Stimulated activated CD4-positive, alpha-beta T cell treated with anti-CD3 and anti-CD28 coated beads, Interleukin-12 subunit alpha, Interleukin-12 subunit beta, amount 100 ng/mL, for 48 hours (primary cell): ENCODE measurements at regions not wholly inside any gene's neighbourhood (a gene's known extent, or its start where the extent isn't known, plus 50 kb on each side); places are given as distances from the start of the nearest gene placed in this dataset.
"Not testable (repeated sequence)": the region's sequence is repeated elsewhere in the genome, so short reads cannot be mapped to it uniquely, and the experiment has no call there.

ENCODE experiments used
- DNase-seq, 3 donors: peaks; one replicate each; pipeline ENCODE4 v3.0.0-alpha.2; 2020; ENCODE audit warnings: low read depth in 2 of 3, low spot score in 1 of 3

DNA sequence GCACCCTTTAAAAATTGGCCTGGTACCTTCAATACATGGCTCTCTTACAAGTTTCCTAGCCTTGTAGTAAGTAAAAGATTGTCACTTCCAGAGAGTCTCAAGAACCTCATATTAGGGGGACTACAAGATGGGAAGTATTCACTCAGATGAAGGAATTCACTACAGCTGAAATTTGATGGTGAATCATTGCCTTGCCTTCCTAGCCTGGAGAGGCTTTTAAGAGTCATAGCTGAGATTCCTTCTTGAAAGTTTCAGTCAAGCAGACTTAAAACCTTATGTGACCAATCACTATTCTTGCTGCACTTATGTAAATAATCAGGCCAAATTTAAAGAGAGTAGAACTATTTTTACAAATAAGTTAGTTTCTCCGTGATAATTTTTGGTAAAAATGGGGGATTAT, 451.6 kb downstream of the TRHDE start:
- no peak for DNase-seq

DNA sequence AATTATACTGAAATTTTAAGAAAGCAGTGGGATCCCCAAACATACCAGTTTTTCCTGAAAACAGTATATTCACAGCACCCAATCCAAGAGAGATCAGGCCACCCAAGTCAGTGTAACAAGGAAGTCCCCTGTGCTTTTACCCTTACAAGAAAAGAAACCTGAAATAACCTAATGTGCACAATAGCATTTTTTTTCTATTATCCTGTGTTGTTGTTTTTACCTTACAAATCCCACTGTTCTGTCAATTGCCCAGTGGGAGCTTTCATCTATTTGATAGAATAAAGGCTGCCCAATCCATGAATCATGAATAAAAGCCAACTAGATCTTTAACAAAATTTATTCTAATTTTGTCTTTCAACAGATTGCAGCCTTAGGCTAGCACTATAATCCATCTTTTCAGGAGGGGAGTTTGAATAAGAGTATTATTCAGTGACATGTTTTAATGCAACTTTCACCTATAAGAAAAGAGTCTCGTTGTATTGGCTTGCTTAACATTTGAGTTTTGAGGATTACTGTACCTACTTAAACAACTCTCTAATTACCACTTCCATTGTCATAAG, 457.4 kb downstream of the TRHDE start:
- no peak for DNase-seq

DNA sequence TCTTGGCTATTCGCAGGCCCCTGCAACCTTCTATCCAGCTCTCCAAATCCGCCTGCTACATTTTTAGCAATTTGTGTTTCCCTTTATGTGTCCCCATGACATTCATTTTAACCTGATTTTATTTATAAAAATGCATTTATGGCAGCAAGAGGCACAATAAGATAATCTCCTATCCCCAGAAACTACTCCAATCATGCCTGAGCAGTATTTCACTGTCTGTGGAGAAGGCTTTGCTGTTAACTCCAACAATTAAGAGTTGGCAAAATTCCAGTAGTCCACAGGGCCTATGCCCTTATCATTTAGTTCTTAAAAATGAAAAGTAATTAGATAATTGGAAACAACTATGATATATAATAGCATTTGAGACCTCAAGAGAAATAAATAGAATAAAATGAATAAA, 462.4 kb downstream of the TRHDE start:
- no peak for DNase-seq

DNA sequence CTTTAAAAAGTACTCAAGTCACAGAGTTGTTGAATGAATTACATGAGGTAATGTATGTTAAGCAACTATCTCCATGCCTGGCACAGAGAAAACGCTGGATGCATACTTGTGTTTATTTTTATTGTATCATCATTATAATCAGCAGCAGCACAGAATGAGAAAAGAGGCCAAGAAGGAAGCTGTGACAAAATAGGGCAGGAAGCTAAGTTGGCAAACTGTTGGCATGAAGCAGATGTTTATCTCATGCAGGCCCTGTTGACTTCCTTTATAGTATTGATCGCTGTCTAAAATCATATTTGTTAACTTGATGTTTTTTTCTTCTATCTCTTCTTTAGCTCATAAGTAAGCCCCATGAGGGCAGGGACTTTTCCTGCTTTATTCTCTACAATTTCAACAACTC, 466.6 kb downstream of the TRHDE start:
- DNase-seq: no peak

DNA sequence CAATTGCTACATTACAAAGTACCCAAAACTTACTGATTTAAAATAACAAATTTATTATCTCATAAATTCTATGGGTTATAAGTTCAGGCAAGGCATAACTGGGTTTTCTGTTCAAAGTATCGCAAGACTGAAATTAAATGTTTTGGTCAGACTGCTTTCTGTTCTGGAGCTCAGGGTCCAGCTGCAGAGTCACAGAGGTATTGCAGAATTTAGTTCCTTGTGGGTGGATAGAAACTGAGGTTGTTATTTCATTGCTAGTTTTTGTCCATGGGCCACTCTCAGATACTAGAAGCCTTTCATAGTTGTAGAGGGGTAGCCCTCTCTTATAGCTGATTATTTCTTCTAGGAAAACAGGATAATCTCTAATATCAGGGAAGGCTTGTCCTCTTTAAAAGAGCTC, 467.9 kb downstream of the TRHDE start:
- no peak for DNase-seq

DNA sequence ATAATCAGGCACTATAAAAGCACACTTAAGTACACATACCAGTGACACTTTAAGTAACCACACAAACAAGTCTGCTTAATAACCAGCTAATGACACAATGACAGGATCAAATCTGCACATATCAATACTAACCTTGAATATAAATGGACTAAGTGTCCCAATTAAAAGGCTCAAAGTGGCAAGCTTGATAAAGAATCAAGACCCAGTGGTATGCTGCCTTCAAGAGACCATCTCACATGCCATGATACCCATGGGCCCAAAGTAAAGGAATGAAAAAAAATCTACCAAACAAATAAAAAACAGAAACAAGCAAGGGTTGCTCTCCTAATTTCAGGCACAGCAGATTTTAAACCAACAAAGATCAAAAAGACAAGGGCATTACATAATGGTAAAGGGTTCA, 470.4 kb downstream of the TRHDE start:
- no peak for DNase-seq

DNA sequence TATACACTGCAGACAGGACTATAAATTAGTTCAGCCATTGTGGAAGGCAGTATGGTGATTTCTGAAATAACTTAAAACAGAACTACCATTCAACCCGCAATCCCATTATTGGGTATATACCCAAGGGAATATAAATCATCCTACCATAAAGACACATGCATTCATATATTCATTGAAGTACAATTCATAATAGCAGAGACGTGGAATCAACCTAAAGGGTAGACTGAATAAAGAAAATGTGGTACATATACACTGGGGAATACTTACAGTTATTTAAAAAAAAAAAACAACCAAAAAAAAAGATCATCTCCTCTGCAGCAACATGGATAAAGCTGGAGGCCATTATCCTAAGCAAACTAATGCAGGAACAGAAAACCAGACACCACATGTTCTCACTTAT, 473.9 kb downstream of the TRHDE start:
- DNase-seq: no peak

DNA sequence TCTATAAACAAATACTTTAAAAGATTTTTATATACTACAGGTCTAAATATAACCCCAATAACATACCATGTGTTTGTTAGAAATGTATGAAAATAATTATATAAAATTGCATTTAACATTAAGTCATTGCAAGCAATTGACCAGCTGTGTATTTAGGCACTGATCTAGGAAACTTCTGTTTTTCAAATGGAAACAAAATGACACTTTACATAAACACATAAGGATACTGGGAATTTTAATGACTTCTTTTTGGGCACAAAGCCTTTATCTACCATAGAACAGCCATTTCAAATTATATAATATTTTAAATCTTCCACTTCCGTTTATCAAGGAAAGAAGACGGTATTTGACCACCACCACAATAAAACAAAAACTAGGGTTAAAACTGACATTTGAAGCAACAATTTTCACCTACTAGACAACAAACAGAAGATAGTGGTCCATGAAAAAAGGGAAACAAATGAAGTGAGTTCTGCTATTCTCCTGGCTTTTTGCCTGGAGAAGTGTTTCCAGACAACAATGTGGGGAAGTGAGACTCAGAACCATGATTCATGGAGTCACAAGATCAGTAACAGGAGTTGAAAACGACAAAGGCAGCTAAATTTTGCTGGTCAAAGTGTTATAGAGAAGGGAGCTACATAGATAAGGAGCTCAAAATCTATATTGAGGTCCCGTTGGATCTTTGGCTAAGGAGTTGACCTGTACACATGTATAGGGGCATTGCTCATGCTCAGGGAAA, 475.1 kb downstream of the TRHDE start:
- DNase-seq: no peak

DNA sequence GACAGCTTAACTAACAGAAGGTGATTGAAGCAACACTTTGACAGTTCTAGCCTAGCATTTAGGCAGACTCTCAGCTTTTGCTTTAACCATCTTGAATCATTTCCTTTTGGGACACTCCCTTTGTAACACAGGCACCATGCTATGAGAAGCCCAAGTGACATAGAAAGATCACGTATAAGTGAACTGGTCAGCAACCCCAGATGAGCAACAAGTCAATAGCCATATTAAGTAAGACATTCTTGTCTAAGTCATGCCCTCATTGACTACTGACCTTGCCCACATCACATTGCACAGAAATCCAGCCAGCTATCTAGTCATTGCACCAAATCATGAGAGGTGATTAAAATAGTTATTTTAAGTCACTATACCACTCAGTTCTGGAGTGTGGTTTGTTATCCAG, 476.8 kb downstream of the TRHDE start:
- DNase-seq: no peak

DNA sequence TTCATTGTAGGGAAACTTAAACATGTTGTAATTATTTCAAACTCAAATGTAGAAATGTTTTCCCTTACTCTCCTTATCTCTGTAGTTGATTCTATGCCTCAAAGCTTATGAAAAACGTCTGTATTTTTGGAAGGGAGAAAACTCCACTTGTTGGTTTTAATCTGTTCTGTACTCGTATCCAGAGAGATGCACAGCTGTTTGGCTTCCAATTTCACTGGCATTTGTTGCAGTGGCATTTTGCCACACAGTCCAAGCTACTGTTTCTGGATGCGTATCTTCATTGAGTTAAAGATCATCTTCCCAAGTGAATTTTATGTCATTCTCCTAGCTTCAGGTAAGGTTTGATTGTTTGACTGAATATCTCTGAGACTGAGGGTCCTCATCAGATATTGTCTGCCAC, 481.4 kb downstream of the TRHDE start:
- DNase-seq: no peak

DNA sequence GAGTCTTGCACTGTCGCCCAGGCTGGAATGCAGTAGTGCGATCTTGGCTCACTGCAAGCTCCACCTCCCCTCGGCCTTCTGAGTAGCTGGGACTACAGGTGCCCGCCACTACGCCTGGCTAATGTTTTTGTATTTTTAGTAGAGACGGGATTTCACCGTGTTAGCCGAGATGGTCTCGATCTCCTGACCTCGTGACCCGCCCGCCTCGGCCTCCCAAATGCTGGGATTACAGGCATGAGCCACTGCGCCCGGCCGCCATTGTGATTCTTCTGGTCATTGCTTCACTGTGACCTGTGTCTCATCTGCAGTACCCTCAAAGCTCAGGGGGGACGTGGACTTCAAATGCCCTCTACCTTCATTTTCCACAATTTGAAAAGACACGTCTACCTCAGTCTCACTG, 481.9 kb downstream of the TRHDE start:
- DNase-seq: not testable (repeated sequence)

DNA sequence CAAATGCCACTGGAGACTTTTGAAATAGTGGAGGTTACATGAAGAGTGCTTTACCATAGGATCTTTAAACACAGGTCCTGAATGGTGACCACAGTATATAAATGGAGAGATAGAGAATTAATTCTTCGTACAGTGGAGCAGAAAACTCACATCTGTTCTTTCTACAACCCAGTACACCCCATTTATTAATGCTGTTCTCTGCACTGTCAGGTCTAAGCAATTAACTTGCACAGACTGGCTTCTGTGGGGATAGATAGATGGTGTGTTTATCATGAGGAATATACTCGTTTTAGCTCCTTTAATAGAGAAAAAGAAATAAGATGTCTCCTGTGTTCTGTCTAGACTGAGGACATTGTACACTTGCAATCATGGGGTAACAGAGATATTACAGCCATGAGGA, 494.3 kb downstream of the TRHDE start:
- DNase-seq: no peak

DNA sequence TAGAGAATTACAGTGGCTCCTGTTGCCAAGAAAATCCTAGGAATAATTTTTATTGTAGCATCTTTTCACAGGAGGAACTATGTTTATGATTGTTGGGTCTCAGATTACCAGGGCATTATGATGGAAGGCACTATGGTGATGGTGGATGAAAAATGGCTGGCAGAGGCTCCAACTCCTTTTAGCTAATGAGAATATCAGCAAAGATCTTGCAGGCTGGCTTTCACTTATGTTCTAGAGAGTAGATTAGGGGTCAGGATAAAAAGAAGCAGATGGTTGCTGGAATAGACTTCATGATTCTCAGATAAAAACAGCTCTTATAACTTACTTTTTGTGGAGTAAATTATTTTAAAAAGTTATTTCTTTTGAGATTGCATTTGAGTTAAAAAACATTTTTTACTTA, 501.9 kb downstream of the TRHDE start:
- DNase-seq: no peak

DNA sequence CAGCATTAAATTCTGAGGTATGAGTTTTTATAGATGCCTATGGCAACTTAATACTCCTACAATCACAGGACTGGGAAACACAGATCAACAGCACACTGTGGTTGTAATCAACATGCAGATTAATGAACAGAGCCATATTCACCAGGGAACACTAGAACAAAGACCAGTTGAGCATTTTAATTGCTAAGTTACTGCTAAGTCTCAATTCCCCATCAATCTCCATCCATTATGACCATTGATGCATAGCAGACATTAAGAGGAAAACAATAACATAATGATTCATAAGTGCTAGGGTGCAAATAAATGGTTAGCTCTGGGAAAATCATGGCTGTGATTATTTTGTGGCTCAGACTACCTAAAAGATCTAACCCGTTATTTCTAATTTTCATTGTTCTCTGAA, 505.6 kb downstream of the TRHDE start:
- DNase-seq: no peak

DNA sequence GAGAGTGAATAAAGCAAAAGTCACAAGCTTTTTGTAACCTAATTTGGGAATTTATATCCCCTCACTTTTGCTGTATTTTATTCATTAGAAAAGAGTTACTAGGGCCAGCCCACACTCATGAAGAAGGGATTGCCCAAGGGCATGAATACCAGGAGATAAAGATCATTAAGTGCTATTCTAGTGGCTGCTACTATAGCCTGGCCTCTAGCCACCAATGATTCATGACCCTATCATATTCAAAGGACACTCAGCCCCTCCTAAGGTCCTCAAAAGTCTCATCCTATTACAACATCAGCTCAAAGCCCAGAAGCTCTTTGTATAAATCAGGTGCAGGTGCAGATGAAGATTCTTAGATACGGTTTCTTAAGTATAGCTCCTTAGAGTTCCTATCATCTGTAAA, 518.1 kb downstream of the TRHDE start:
- DNase-seq: no peak

DNA sequence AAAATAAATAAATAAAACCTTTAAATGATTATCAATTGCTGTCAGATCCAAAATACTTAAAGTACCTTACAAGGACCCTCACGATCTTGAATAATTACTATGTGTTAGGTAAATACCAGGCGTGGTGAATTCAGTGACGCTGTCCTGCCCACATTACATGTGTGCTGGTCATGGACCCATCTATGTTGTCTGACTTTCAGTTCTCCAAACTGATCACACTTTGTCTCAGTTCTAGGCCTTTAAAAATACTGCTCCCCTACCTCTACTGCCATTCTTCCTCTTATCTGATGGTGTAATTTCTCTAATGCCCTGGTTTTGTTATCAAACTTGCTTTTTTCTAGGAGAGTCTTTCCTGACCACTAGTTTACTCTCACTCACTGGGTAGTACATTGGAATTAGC, 520.7 kb downstream of the TRHDE start:
- no peak for DNase-seq

DNA sequence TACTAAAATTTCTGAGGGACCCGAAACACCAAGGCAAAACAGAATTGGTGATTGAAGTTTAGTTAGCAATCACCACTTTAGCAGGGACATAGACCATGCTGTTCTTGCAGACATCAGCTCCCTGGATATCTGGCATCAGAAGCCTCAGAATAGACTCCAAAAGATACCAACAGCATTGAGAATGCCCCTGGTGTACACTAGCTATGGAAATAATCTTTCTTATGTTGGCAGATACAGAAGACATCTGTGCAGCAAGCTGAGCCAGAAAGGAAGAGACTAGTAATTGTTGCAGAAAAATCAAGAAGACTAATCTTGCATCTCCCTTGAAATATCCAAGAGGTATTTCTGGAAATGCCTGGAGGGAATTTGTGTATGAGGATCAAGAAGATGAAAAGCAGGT, 521.6 kb downstream of the TRHDE start:
- no peak for DNase-seq

DNA sequence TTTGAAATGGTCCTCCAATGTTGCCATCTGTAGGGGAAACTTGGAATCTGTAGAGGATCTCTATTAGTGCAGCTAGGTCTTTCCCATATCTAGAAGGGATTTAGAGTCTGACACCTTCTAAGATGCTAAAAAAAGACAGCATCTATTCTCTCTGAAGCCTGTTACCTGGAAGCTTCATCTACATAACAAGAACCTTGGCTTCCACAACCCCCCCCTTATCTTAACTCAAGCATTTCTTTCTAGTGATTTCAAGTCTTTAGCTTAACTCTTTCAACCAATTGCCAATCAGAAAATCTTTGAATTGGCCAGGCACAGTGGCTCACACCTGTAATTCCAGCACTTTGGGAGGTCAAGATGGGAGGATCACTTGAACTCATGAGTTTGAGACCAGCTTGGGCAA, 543.3 kb downstream of the TRHDE start:
- DNase-seq: no peak

DNA sequence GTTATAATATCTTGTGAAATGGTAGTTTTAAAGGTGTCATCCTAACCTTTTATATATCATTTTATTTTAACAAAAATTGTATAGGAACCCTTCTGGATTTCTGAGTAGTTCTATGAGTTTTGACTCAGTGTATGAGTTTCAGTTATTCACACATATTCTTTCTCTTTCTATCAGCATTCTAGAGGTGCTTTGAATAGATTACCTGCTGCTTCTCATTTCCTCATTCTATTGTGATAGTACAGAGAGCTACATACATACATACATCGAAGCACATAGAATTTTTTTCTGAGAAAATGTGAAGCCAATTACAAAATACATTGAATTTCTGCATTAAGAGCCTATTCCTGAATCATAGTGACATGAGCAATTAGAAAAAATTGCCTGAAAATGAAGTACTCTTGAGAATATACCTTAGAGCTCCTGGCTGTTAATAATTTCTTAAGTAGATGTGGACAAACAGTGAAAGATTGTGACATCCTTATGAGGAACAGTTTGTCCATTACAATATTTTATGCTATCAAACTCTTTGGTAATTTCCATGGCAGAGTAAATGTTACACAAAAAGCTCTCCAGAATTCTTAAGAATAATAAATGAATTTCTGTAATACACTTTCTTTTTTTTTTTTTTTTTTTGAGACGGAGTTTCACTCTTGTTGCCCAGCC, 556.6 kb downstream of the TRHDE start:
- no peak for DNase-seq

DNA sequence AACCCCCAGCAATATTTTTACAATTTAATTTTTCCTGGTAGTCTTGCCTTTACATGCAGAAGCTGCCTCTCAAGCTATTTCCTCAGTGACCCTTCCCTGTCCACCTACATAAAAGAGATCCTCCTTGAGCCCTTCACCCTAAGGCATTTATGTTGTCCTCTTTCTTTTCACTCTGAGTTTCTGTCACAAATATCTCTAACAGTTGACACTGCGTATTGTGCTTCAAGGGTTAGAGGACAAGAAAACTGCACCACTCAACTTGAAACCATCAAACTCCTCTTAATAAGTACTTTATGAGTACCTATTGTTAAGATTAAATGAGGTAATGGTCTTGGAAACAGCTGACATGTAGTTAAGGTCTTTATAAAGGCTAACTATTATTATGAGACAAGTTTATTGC, 557.7 kb downstream of the TRHDE start:
- DNase-seq: no peak

DNA sequence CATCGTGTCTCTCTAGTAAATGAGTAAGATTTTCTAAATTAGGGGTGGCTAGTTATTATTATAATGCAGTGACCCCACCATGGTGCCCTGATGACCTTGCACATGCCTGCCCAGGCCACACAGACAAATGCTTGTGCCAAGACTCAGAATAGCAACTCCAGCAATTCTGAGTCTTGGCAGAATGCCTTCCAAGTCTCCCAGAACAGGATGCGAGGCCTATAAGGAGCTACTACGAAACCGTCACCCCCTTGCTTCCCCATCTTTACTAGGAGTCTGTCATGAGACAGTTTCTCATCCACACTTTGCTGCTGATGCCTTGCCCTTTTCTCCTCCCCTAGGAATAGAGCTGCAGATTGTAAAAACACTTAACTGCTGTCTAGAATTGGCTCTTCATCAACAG, 559.9 kb downstream of the TRHDE start:
- no peak for DNase-seq

DNA sequence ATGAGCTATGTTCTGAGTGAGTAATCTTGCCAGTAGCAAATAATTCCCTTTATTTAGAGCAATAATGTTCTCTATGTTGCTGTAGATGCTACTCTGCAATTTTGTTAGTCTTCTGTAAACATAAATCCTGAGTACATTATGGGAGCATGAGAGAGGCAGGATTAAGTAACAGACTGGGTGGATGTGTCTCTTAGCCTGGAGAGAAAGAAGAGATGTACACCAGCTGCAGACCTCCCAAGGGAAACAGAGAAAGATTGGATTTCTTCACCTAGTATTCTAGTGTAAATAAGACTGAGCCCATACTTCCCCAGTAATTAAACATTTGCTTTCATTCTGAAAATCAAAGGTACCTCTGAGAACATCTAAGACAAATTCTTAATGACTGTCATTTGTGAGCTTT, 564.0 kb downstream of the TRHDE start:
- DNase-seq: no peak

DNA sequence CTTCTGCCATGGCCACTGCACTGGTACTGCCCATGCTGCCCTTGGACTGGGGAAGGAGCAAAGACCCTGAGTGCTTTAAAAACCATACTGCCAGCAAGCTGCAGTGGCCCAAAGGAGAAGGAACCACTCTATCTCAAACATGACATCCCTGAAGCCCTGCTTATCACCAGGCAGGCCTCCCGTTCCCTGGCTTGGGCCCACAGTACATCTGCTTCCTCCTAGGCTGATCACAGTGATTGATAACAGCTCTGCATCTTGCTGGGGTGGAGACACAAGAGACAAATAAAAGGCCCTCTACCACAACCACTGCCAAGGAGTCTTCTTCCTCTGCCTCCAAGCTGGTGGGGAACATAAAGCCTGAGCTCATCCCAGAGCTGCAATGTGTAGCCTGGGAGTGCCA, 567.5 kb downstream of the TRHDE start:
- no peak for DNase-seq
